Gastroesophageal sphincter (tissue), 3 donors: ENCODE measurements at regions not wholly inside any gene's neighbourhood (a gene's known extent, or its start where the extent isn't known, plus 50 kb on each side); places are given as distances from the start of the nearest gene placed in this dataset.

ENCODE experiments used
- CTCF ChIP-seq, 4 experiments: fragments of 200-600 bp in 2 of 4; fragments of 450-650 bp in 2 of 4; sonication (generic) in 1 of 4; IDR thresholded peaks; one replicate each; pipeline ENCODE4 v1.5.1; 2017 to 2019; ENCODE audit warnings: antibody characterized with exemption in 4 of 4, mild to moderate bottlenecking in 2 of 4, moderate library complexity in 2 of 4
- EP300 ChIP-seq: sonication (generic); formaldehyde crosslinking; IDR thresholded peaks from one replicate; pipeline ENCODE4 v1.6.1; 2017; ENCODE audit warnings: antibody characterized with exemption, mild to moderate bottlenecking
- POLR2A ChIP-seq, 2 donors: fragments of 450-650 bp; IDR thresholded peaks; one replicate each; pipeline ENCODE4 v1.6.1; 2017; ENCODE audit warnings: antibody characterized with exemption in 2 of 2, mild to moderate bottlenecking in 2 of 2, moderate library complexity in 1 of 2
- POLR2AphosphoS5 ChIP-seq: sonication (generic); formaldehyde crosslinking; IDR thresholded peaks from one replicate; pipeline ENCODE4 v1.6.1; 2017; ENCODE audit warnings: antibody characterized with exemption

DNA sequence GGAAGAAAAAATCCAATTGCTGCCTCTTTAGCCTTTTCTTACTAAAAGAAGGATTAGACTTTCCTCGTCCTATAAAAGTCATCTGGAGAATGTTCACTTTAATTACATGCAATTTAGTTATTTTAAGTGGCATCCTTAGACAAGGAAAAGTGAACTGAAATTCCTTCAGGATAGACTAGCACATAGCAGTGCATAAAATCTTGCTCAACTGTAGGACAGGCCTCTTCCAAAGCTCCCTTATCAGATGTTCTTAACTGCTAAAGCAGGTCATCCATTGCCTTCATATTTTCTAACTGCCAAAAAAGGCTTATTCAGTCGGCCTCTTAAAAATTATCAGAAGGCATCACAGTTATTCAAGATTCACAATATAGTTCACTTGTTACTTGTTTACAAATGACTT lies 396.5 kb downstream of the DMRT2 start:
- TF ChIP-seq POLR2A (IDR thresholded peaks at IDR 0.05) (no peak), CTCF (IDR thresholded peaks at IDR 0.05) (no peak), POLR2AphosphoS5 (no peak), EP300 (no peak)
